ENCODE measurements at regions not wholly inside any gene's neighbourhood (a gene's known extent, or its start where the extent isn't known, plus 50 kb on each side); places are given as distances from the start of the nearest gene placed in this dataset.

- Histone ChIP-seq H3K27ac (ENCODE audit: insufficient read depth, low read length, poor library complexity, severe bottlenecking) (no peak overlapping the region), H3K4me1 (ENCODE audit: control insufficient read depth, insufficient read depth, low read length, poor library complexity, severe bottlenecking) (no peaks in the 10 kb centered on the region), H3K27me3 (replicated peaks; ENCODE audit: control insufficient read depth, insufficient read depth, low read length, poor library complexity, severe bottlenecking) (peaks cover 4% of the 10 kb centered on the region), H3K9me3 (ENCODE audit: control insufficient read depth, low read length) (no peaks in the 10 kb centered on the region), H3K4me3 (ENCODE audit: insufficient read depth, low read depth, low read length, poor library complexity, severe bottlenecking) (no peak overlapping the region), H3K36me3 (ENCODE audit: control insufficient read depth, insufficient read depth, low read length) (no peaks in the 10 kb centered on the region)
- DNase-seq: no peak
Measured at GRCh38 chr17:77736721-77737120, 221.8 kb upstream of the TNRC6C start.

GRCh38 chr17:77737442-77738265 lies 220.8 kb upstream of the TNRC6C start:
- DNase-seq: no peak
- Histone ChIP-seq H3K9me3 (ENCODE audit: control insufficient read depth, low read length) (no peaks in the 10 kb centered on the region), H3K36me3 (ENCODE audit: control insufficient read depth, insufficient read depth, low read length) (no peaks in the 10 kb centered on the region), H3K27ac (ENCODE audit: insufficient read depth, low read length, poor library complexity, severe bottlenecking) (no peak overlapping the region), H3K27me3 (replicated peaks; ENCODE audit: control insufficient read depth, insufficient read depth, low read length, poor library complexity, severe bottlenecking) (peaks cover 4% of the 10 kb centered on the region), H3K4me3 (ENCODE audit: insufficient read depth, low read depth, low read length, poor library complexity, severe bottlenecking) (no peak overlapping the region), H3K4me1 (ENCODE audit: control insufficient read depth, insufficient read depth, low read length, poor library complexity, severe bottlenecking) (no peaks in the 10 kb centered on the region)

- Histone ChIP-seq H3K4me3 (ENCODE audit: insufficient read depth, low read depth, low read length, poor library complexity, severe bottlenecking) (no peak overlapping the region), H3K27ac (ENCODE audit: insufficient read depth, low read length, poor library complexity, severe bottlenecking) (no peak overlapping the region), H3K27me3 (replicated peaks; ENCODE audit: control insufficient read depth, insufficient read depth, low read length, poor library complexity, severe bottlenecking) (peaks cover 4% of the 10 kb centered on the region), H3K4me1 (ENCODE audit: control insufficient read depth, insufficient read depth, low read length, poor library complexity, severe bottlenecking) (no peaks in the 10 kb centered on the region), H3K36me3 (ENCODE audit: control insufficient read depth, insufficient read depth, low read length) (no peaks in the 10 kb centered on the region), H3K9me3 (ENCODE audit: control insufficient read depth, low read length) (no peaks in the 10 kb centered on the region)
- DNase-seq: no peak
Measured at GRCh38 chr17:77738751-77739531, 219.6 kb upstream of the TNRC6C start.

- no peak for DNase-seq
- no peak overlapping the region for H3K27ac ChIP-seq (ENCODE audit: insufficient read depth, low read length, poor library complexity, severe bottlenecking)
- H3K27me3 ChIP-seq (replicated peaks; ENCODE audit: control insufficient read depth, insufficient read depth, low read length, poor library complexity, severe bottlenecking): no peaks in the 10 kb centered on the region
- no peaks in the 10 kb centered on the region for H3K4me1 ChIP-seq (ENCODE audit: control insufficient read depth, insufficient read depth, low read length, poor library complexity, severe bottlenecking)
- peaks cover 3% of the 10 kb centered on the region for H3K9me3 ChIP-seq (ENCODE audit: control insufficient read depth, low read length)
- H3K36me3 ChIP-seq (ENCODE audit: control insufficient read depth, insufficient read depth, low read length): no peaks in the 10 kb centered on the region
- H3K4me3 ChIP-seq (ENCODE audit: insufficient read depth, low read depth, low read length, poor library complexity, severe bottlenecking): no peak overlapping the region
Measured at GRCh38 chr17:77740481-77740880, 218.0 kb upstream of the TNRC6C start.

GRCh38 chr17:77741109-77741508 lies 217.4 kb upstream of the TNRC6C start:
- no peaks in the 10 kb centered on the region for H3K27me3 ChIP-seq (replicated peaks; ENCODE audit: control insufficient read depth, insufficient read depth, low read length, poor library complexity, severe bottlenecking)
- DNase-seq: peak in 2 of 3 donors; percentile 6 to 25

GRCh38 chr17:77742579-77742978 lies 215.9 kb upstream of the TNRC6C start:
- no peaks in the 10 kb centered on the region for H3K4me1 ChIP-seq (ENCODE audit: control insufficient read depth, insufficient read depth, low read length, poor library complexity, severe bottlenecking)
- H3K4me3 ChIP-seq (ENCODE audit: insufficient read depth, low read depth, low read length, poor library complexity, severe bottlenecking): no peak overlapping the region
- DNase-seq: no peak
- no peaks in the 10 kb centered on the region for H3K27me3 ChIP-seq (replicated peaks; ENCODE audit: control insufficient read depth, insufficient read depth, low read length, poor library complexity, severe bottlenecking)
- peaks cover 3% of the 10 kb centered on the region for H3K9me3 ChIP-seq (ENCODE audit: control insufficient read depth, low read length)
- H3K27ac ChIP-seq (ENCODE audit: insufficient read depth, low read length, poor library complexity, severe bottlenecking): no peak overlapping the region
- H3K36me3 ChIP-seq (ENCODE audit: control insufficient read depth, insufficient read depth, low read length): no peaks in the 10 kb centered on the region

More at GRCh38 chr17:77741109-77741508, 217.4 kb upstream of the TNRC6C start:
- no peaks in the 10 kb centered on the region for H3K4me1 ChIP-seq (ENCODE audit: control insufficient read depth, insufficient read depth, low read length, poor library complexity, severe bottlenecking)
- no peak overlapping the region for H3K4me3 ChIP-seq (ENCODE audit: insufficient read depth, low read depth, low read length, poor library complexity, severe bottlenecking)
- no peaks in the 10 kb centered on the region for H3K36me3 ChIP-seq (ENCODE audit: control insufficient read depth, insufficient read depth, low read length)
- H3K9me3 ChIP-seq (ENCODE audit: control insufficient read depth, low read length): peaks cover 3% of the 10 kb centered on the region
- H3K27ac ChIP-seq (ENCODE audit: insufficient read depth, low read length, poor library complexity, severe bottlenecking): no peak overlapping the region

- Histone ChIP-seq H3K9me3 (ENCODE audit: control insufficient read depth, low read length) (peaks cover 3% of the 10 kb centered on the region), H3K4me3 (ENCODE audit: insufficient read depth, low read depth, low read length, poor library complexity, severe bottlenecking) (no peak overlapping the region), H3K27ac (ENCODE audit: insufficient read depth, low read length, poor library complexity, severe bottlenecking) (no peak overlapping the region), H3K36me3 (ENCODE audit: control insufficient read depth, insufficient read depth, low read length) (no peaks in the 10 kb centered on the region), H3K27me3 (replicated peaks; ENCODE audit: control insufficient read depth, insufficient read depth, low read length, poor library complexity, severe bottlenecking) (no peaks in the 10 kb centered on the region), H3K4me1 (ENCODE audit: control insufficient read depth, insufficient read depth, low read length, poor library complexity, severe bottlenecking) (no peaks in the 10 kb centered on the region)
- no peak for DNase-seq
Measured at GRCh38 chr17:77744066-77744988, 214.2 kb upstream of the TNRC6C start.

- DNase-seq: no peak
- Histone ChIP-seq H3K4me3 (ENCODE audit: insufficient read depth, low read depth, low read length, poor library complexity, severe bottlenecking) (no peak overlapping the region), H3K27ac (ENCODE audit: insufficient read depth, low read length, poor library complexity, severe bottlenecking) (no peak overlapping the region), H3K27me3 (replicated peaks; ENCODE audit: control insufficient read depth, insufficient read depth, low read length, poor library complexity, severe bottlenecking) (no peaks in the 10 kb centered on the region), H3K4me1 (ENCODE audit: control insufficient read depth, insufficient read depth, low read length, poor library complexity, severe bottlenecking) (no peaks in the 10 kb centered on the region), H3K36me3 (ENCODE audit: control insufficient read depth, insufficient read depth, low read length) (no peaks in the 10 kb centered on the region), H3K9me3 (ENCODE audit: control insufficient read depth, low read length) (peaks cover 3% of the 10 kb centered on the region)
Measured at GRCh38 chr17:77745702-77746101, 212.8 kb upstream of the TNRC6C start.

GRCh38 chr17:77746393-77746792 lies 212.1 kb upstream of the TNRC6C start:
- DNase-seq: no peak
- H3K27me3 ChIP-seq (replicated peaks; ENCODE audit: control insufficient read depth, insufficient read depth, low read length, poor library complexity, severe bottlenecking): no peaks in the 10 kb centered on the region

More at GRCh38 chr17:77746393-77746792, 212.1 kb upstream of the TNRC6C start:
- no peak overlapping the region for H3K27ac ChIP-seq (ENCODE audit: insufficient read depth, low read length, poor library complexity, severe bottlenecking)
- H3K4me1 ChIP-seq (ENCODE audit: control insufficient read depth, insufficient read depth, low read length, poor library complexity, severe bottlenecking): no peaks in the 10 kb centered on the region
- peaks cover 3% of the 10 kb centered on the region for H3K9me3 ChIP-seq (ENCODE audit: control insufficient read depth, low read length)
- no peaks in the 10 kb centered on the region for H3K36me3 ChIP-seq (ENCODE audit: control insufficient read depth, insufficient read depth, low read length)
- H3K4me3 ChIP-seq (ENCODE audit: insufficient read depth, low read depth, low read length, poor library complexity, severe bottlenecking): no peak overlapping the region

Measured in effector memory CD4-positive, alpha-beta T cell (primary cell).